ENCODE measurements at regions not wholly inside any gene's neighbourhood (a gene's known extent, or its start where the extent isn't known, plus 50 kb on each side); places are given as distances from the start of the nearest gene placed in this dataset.

DNA sequence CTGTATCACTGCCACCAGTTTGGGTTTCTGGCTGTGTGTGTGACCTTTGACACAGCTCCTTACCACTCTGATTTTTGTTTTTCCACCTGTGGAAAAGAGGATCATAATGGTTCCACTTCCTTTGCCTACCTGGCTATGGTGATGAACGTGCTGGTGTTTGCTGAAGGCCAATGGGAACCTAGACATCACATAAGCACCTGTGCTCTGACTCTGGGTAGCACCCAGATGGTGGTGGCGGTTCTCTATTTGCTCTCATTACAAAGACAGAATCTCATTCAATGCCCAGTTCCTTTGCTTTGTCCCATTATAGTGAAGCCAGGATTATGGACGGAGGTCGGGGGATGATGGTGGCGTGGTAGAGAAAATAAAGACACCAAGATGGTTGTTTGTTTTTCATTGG, 121.2 kb upstream of the GATA6 start:
- no peaks in the 10 kb centered on the region for H3K4me1 ChIP-seq (ENCODE audit: control insufficient read depth in 1 of 2, extremely low read depth in 1 of 2, insufficient read depth in 2 of 2, low read length in 2 of 2)
- H3K4me1 Mint-ChIP-seq: no peaks in the 10 kb centered on the region
- peaks cover 0 to 5% of the 10 kb centered on the region in 2 donors for H3K27me3 Mint-ChIP-seq
- H3K4me3 ChIP-seq (ENCODE audit: control insufficient read depth in 1 of 2, extremely low read depth in 1 of 2, low read length in 1 of 2): no peak overlapping the region
- H3K36me3 ChIP-seq (ENCODE audit: control insufficient read depth in 2 of 2, extremely low read depth in 1 of 2, insufficient read depth in 1 of 2, low read length in 1 of 2): no peaks in the 10 kb centered on the region
- DNase-seq (no peak), ATAC-seq (replicated peaks in 1 of 4) (no peak)
- no peak overlapping the region for H3K27ac ChIP-seq (ENCODE audit: low read length)
- CTCF ChIA-PET: no interaction called here
- no peak overlapping the region for H3K27ac Mint-ChIP-seq
- H3K4me3 Mint-ChIP-seq: no peak overlapping the region
- no peaks in the 10 kb centered on the region for H3K9me3 Mint-ChIP-seq
- POLR2A ChIA-PET: no interaction called here
- H3K27me3 ChIP-seq (replicated peaks in 1 of 2; ENCODE audit: control insufficient read depth in 2 of 2, extremely low read depth in 1 of 2, insufficient read depth in 2 of 2, low read length in 1 of 2): peaks cover 0 to 2% of the 10 kb centered on the region in 2 experiments
- no peaks in the 10 kb centered on the region for H3K36me3 Mint-ChIP-seq
- no peaks in the 10 kb centered on the region for H3K9me3 ChIP-seq
- WGBS (ENCODE audit: insufficient coverage): 94% methylated on average over 3 of the region's 5 CpGs

DNA sequence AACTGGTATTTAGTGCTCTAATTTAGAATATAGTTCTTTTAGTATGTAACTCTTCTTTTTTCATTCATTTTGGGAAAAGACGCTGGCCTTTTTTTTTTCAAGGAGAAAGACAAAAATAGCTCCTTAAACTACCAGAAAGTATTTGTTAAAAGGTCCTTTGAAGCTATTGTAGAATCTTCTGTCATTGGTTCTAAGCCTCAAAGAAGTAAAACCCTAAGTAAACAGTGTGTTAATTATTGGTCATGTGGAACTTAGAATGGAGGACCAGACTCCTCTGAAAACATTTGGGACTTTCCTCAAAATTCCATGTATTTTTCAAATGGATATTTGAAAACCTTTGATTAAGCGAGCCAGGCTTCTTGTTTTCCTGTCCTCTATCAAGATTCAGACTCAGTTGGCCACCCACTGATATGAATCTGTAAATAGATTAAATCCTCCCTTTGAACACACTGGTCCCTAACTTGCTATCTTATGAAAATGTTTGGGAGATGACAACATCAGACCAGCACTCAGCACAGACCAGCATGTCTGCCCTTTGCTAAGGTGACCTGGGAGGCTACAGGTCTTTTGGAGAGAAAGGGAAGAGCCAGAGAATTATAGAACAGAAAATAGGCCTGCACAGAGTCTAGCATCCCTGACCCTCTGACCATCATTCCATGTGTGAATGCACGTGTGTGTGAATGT, 120.3 kb upstream of the GATA6 start:
- no peak for DNase-seq
- ChIA-PET CTCF (no interaction called here), POLR2A (no interaction called here)
- peaks cover 0 to 2% of the 10 kb centered on the region in 2 experiments for H3K27me3 ChIP-seq (replicated peaks in 1 of 2; ENCODE audit: control insufficient read depth in 2 of 2, extremely low read depth in 1 of 2, insufficient read depth in 2 of 2, low read length in 1 of 2)
- Mint-ChIP-seq H3K4me3 (no peak overlapping the region), H3K27me3 (peaks cover 0 to 1% of the 10 kb centered on the region in 2 donors), H3K36me3 (no peaks in the 10 kb centered on the region), H3K9me3 (no peaks in the 10 kb centered on the region), H3K4me1 (no peaks in the 10 kb centered on the region), H3K27ac (no peak overlapping the region)
- H3K4me3 ChIP-seq (ENCODE audit: control insufficient read depth in 1 of 2, extremely low read depth in 1 of 2, low read length in 1 of 2): no peak overlapping the region
- H3K36me3 ChIP-seq (ENCODE audit: control insufficient read depth in 2 of 2, extremely low read depth in 1 of 2, insufficient read depth in 1 of 2, low read length in 1 of 2): no peaks in the 10 kb centered on the region
- ATAC-seq (replicated peaks in 1 of 4): no peak
- H3K4me1 ChIP-seq (ENCODE audit: control insufficient read depth in 1 of 2, extremely low read depth in 1 of 2, insufficient read depth in 2 of 2, low read length in 2 of 2): no peaks in the 10 kb centered on the region
- no peak overlapping the region for H3K27ac ChIP-seq (ENCODE audit: low read length)
- no CpG with 5 or more reads among the region's 3 CpGs for WGBS (ENCODE audit: insufficient coverage)
- H3K9me3 ChIP-seq: no peaks in the 10 kb centered on the region

GRCh38 chr18:22052405-22053105, 116.8 kb upstream of the GATA6 start:
- H3K4me3 ChIP-seq (ENCODE audit: control insufficient read depth in 1 of 2, extremely low read depth in 1 of 2, low read length in 1 of 2): no peak overlapping the region
- H3K4me1 Mint-ChIP-seq: no peaks in the 10 kb centered on the region
- H3K9me3 Mint-ChIP-seq: no peaks in the 10 kb centered on the region
- no peak overlapping the region for H3K27ac ChIP-seq (ENCODE audit: low read length)
- ChIA-PET CTCF (no interaction called here), POLR2A (no interaction called here)
- H3K27me3 Mint-ChIP-seq: peaks cover 0 to 3% of the 10 kb centered on the region in 2 donors
- H3K27me3 ChIP-seq (replicated peaks in 1 of 2; ENCODE audit: control insufficient read depth in 2 of 2, extremely low read depth in 1 of 2, insufficient read depth in 2 of 2, low read length in 1 of 2): peaks cover 0 to 2% of the 10 kb centered on the region in 2 experiments
- H3K9me3 ChIP-seq: no peaks in the 10 kb centered on the region
- no peak overlapping the region for H3K27ac Mint-ChIP-seq
- DNase-seq (no peak), ATAC-seq (replicated peaks in 1 of 4) (no peak)
- H3K36me3 ChIP-seq (ENCODE audit: control insufficient read depth in 2 of 2, extremely low read depth in 1 of 2, insufficient read depth in 1 of 2, low read length in 1 of 2): no peaks in the 10 kb centered on the region
- whole genome bisulfite sequencing (ENCODE audit: insufficient coverage): 84% methylated on average over 3 of the region's 12 CpGs
- no peaks in the 10 kb centered on the region for H3K4me1 ChIP-seq (ENCODE audit: control insufficient read depth in 1 of 2, extremely low read depth in 1 of 2, insufficient read depth in 2 of 2, low read length in 2 of 2)
- H3K36me3 Mint-ChIP-seq: no peaks in the 10 kb centered on the region
- H3K4me3 Mint-ChIP-seq: no peak overlapping the region

DNA sequence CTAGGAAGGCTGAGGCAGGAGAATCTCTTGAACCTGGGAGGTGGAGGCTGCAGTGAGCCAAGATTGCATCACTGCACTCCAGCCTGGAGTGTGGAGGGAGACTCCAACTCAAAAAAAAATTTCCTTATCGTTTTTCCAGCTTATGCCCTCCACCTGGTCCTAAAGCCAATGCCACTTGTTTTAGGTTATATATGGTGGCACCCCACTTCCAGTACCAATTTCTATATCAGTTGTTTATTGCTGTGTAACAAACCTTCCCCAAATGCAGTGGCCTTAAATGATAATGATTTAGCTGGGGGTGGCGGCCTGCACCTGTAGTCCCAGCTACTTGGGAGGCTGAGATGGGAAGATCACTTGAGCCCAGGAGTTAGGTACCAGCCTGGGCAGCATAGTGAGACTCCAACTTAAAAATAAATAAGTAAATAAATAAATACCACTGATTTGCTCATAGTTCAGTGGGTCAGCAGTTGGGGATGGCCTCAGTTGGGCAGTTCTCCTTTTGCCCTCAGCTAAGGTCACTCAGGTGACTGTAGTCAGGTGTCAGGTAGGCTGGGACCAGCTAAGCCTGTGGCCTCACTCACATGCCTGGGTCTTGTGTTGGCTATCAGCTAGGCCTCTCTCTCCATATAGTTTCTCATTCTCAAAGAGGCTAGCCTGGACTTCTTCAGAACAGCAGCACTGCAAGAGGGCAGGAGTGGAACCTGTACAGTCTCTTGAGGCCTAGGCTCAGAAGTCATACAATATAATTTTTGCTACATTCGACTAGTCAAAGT, 113.7 kb upstream of the GATA6 start:
- no CpG with 5 or more reads among the region's 3 CpGs for WGBS (ENCODE audit: insufficient coverage)
- H3K27ac Mint-ChIP-seq: no peak overlapping the region
- H3K27ac ChIP-seq (ENCODE audit: low read length): no peak overlapping the region
- H3K4me3 ChIP-seq (ENCODE audit: control insufficient read depth in 1 of 2, extremely low read depth in 1 of 2, low read length in 1 of 2): no peak overlapping the region
- H3K27me3 Mint-ChIP-seq: peaks cover 0 to 3% of the 10 kb centered on the region in 2 donors
- no peaks in the 10 kb centered on the region for H3K4me1 ChIP-seq (ENCODE audit: control insufficient read depth in 1 of 2, extremely low read depth in 1 of 2, insufficient read depth in 2 of 2, low read length in 2 of 2)
- H3K9me3 ChIP-seq: no peaks in the 10 kb centered on the region
- ChIA-PET POLR2A (no interaction called here), CTCF (interaction anchor here in 1 of 2 donors (0.7 kb wide), 1 partner anchor 46 kb away, joined by 4 read pairs; no protein-coding TSS in a partner anchor)
- peaks cover 0 to 2% of the 10 kb centered on the region in 2 experiments for H3K27me3 ChIP-seq (replicated peaks in 1 of 2; ENCODE audit: control insufficient read depth in 2 of 2, extremely low read depth in 1 of 2, insufficient read depth in 2 of 2, low read length in 1 of 2)
- DNase-seq (no peak), ATAC-seq (replicated peaks in 1 of 4) (no peak)
- no peaks in the 10 kb centered on the region for H3K36me3 ChIP-seq (ENCODE audit: control insufficient read depth in 2 of 2, extremely low read depth in 1 of 2, insufficient read depth in 1 of 2, low read length in 1 of 2)
- no peaks in the 10 kb centered on the region for H3K9me3 Mint-ChIP-seq
- H3K4me1 Mint-ChIP-seq: no peaks in the 10 kb centered on the region
- no peak overlapping the region for H3K4me3 Mint-ChIP-seq
- H3K36me3 Mint-ChIP-seq: no peaks in the 10 kb centered on the region

DNA sequence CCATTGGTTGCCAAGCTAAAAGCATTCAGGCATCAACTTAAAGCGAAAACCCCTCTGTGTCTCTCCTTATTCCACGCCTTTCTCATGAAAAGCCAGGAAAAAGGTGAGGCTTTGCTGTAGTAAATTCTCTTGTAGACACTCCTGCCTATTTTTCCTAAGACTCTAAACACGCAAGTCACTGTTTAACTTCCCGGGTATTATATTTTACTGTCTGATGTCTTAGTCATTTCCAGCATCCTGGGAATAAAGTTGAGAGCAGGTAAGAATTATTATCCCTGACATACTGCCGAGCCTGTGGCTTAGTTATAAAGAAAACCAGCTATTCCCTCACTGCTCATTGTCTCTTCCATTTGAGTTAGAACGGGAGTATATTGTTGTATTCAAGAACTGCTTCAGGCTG, 112.4 kb upstream of the GATA6 start:
- no peak for ATAC-seq (replicated peaks in 1 of 4)
- no peak overlapping the region for H3K27ac Mint-ChIP-seq
- H3K4me1 Mint-ChIP-seq: no peaks in the 10 kb centered on the region
- no peak overlapping the region for H3K4me3 Mint-ChIP-seq
- Histone ChIP-seq H3K27ac (ENCODE audit: low read length) (no peak overlapping the region), H3K27me3 (replicated peaks in 1 of 2; ENCODE audit: control insufficient read depth in 2 of 2, extremely low read depth in 1 of 2, insufficient read depth in 2 of 2, low read length in 1 of 2) (peaks cover 0 to 2% of the 10 kb centered on the region in 2 experiments), H3K4me3 (ENCODE audit: control insufficient read depth in 1 of 2, extremely low read depth in 1 of 2, low read length in 1 of 2) (no peak overlapping the region), H3K36me3 (ENCODE audit: control insufficient read depth in 2 of 2, extremely low read depth in 1 of 2, insufficient read depth in 1 of 2, low read length in 1 of 2) (no peaks in the 10 kb centered on the region), H3K9me3 (no peaks in the 10 kb centered on the region), H3K4me1 (ENCODE audit: control insufficient read depth in 1 of 2, extremely low read depth in 1 of 2, insufficient read depth in 2 of 2, low read length in 2 of 2) (no peaks in the 10 kb centered on the region)
- H3K27me3 Mint-ChIP-seq: peaks cover 0 to 3% of the 10 kb centered on the region in 2 donors
- CTCF ChIA-PET: no interaction called here
- no peaks in the 10 kb centered on the region for H3K9me3 Mint-ChIP-seq
- no peaks in the 10 kb centered on the region for H3K36me3 Mint-ChIP-seq
- WGBS (ENCODE audit: insufficient coverage): 100% methylated on average over 2 of the region's 6 CpGs
- no peak for DNase-seq
- POLR2A ChIA-PET: no interaction called here

GRCh38 chr18:22057908-22058527, 111.4 kb upstream of the GATA6 start:
- Mint-ChIP-seq H3K27me3 (peaks cover 0 to 8% of the 10 kb centered on the region in 2 donors), H3K4me1 (no peaks in the 10 kb centered on the region), H3K9me3 (no peaks in the 10 kb centered on the region), H3K4me3 (no peak overlapping the region), H3K27ac (no peak overlapping the region), H3K36me3 (no peaks in the 10 kb centered on the region)
- H3K4me1 ChIP-seq (ENCODE audit: control insufficient read depth in 1 of 2, extremely low read depth in 1 of 2, insufficient read depth in 2 of 2, low read length in 2 of 2): no peaks in the 10 kb centered on the region
- H3K27me3 ChIP-seq (replicated peaks in 1 of 2; ENCODE audit: control insufficient read depth in 2 of 2, extremely low read depth in 1 of 2, insufficient read depth in 2 of 2, low read length in 1 of 2): no peaks in the 10 kb centered on the region
- POLR2A ChIA-PET: no interaction called here
- CTCF ChIA-PET: no interaction called here
- no peak overlapping the region for H3K27ac ChIP-seq (ENCODE audit: low read length)
- ATAC-seq (replicated peaks in 1 of 4): no peak
- H3K4me3 ChIP-seq (ENCODE audit: control insufficient read depth in 1 of 2, extremely low read depth in 1 of 2, low read length in 1 of 2): no peak overlapping the region
- 90% methylated on average over 2 of the region's 5 CpGs for WGBS (ENCODE audit: insufficient coverage)
- DNase-seq: no peak
- H3K9me3 ChIP-seq: no peaks in the 10 kb centered on the region
- H3K36me3 ChIP-seq (ENCODE audit: control insufficient read depth in 2 of 2, extremely low read depth in 1 of 2, insufficient read depth in 1 of 2, low read length in 1 of 2): no peaks in the 10 kb centered on the region
